Muscle layer of duodenum (tissue), 2 donors: ENCODE measurements at regions not wholly inside any gene's neighbourhood (a gene's known extent, or its start where the extent isn't known, plus 50 kb on each side); places are given as distances from the start of the nearest gene placed in this dataset.

Source experiments
- H3K27ac ChIP-seq: one replicate; pipeline ENCODE4 v1.7.0; 2013; ENCODE audit warnings: mild to moderate bottlenecking, low read length
- H3K27me3 ChIP-seq: one replicate; pipeline ENCODE4 v1.7.0; 2013; ENCODE audit warnings: low read depth, mild to moderate bottlenecking, control low read depth, low read length
- H3K36me3 ChIP-seq, 2 donors: one replicate each; pipeline ENCODE4 v1.7.0; 2013; ENCODE audit warnings: low read length in 2 of 2, control low read depth in 1 of 2, mild to moderate bottlenecking in 1 of 2; ENCODE audit not compliant: insufficient read depth in 2 of 2, control insufficient read depth in 1 of 2
- H3K4me1 ChIP-seq, 2 donors: one replicate each; pipeline ENCODE4 v1.7.0; 2013; ENCODE audit warnings: low read length in 2 of 2, mild to moderate bottlenecking in 2 of 2, control low read depth in 1 of 2, moderate library complexity in 1 of 2; ENCODE audit not compliant: insufficient read depth in 2 of 2, control insufficient read depth in 1 of 2
- H3K4me3 ChIP-seq, 2 donors: one replicate each; pipeline ENCODE4 v1.7.0; 2013; ENCODE audit warnings: low read length in 2 of 2, low read depth in 1 of 2, mild to moderate bottlenecking in 1 of 2
- H3K9me3 ChIP-seq, 2 donors: one replicate each; pipeline ENCODE4 v1.7.0; 2013; ENCODE audit warnings: low read length in 2 of 2, control low read depth in 1 of 2, mild to moderate bottlenecking in 1 of 2; ENCODE audit not compliant: control insufficient read depth in 1 of 2
- donor health status: healthy.

- Histone ChIP-seq H3K36me3 (no peaks in the 10 kb centered on the region), H3K4me3 (no peak overlapping the region), H3K4me1 (no peaks in the 10 kb centered on the region), H3K27ac (no peak overlapping the region), H3K9me3 (peaks cover 0 to 6% of the 10 kb centered on the region in 2 donors), H3K27me3 (no peaks in the 10 kb centered on the region)
These were observed 391.1 kb upstream of the SPRED2 start for GRCh38 chr2:65823511-65823910.

GRCh38 chr2:65820454-65820853 lies 388.1 kb upstream of the SPRED2 start:
- no peak overlapping the region for H3K27ac ChIP-seq
- H3K4me3 ChIP-seq = no peak overlapping the region
- H3K27me3 ChIP-seq = no peaks in the 10 kb centered on the region
- no peaks in the 10 kb centered on the region for H3K36me3 ChIP-seq
- peaks cover 0 to 6% of the 10 kb centered on the region in 2 donors for H3K9me3 ChIP-seq
- H3K4me1 ChIP-seq = no peaks in the 10 kb centered on the region

GRCh38 chr2:65819963-65820362 lies 387.6 kb upstream of the SPRED2 start:
- Histone ChIP-seq H3K4me1 (no peaks in the 10 kb centered on the region), H3K36me3 (no peaks in the 10 kb centered on the region), H3K27me3 (no peaks in the 10 kb centered on the region), H3K9me3 (peaks cover 0 to 6% of the 10 kb centered on the region in 2 donors), H3K27ac (no peak overlapping the region), H3K4me3 (no peak overlapping the region)

GRCh38 chr2:65818873-65819451 lies 386.6 kb upstream of the SPRED2 start:
- H3K36me3 ChIP-seq = no peaks in the 10 kb centered on the region
- no peak overlapping the region for H3K27ac ChIP-seq
- H3K27me3 ChIP-seq = no peaks in the 10 kb centered on the region
- H3K4me1 ChIP-seq = no peaks in the 10 kb centered on the region
- H3K9me3 ChIP-seq = peaks cover 0 to 6% of the 10 kb centered on the region in 2 donors
- no peak overlapping the region for H3K4me3 ChIP-seq

GRCh38 chr2:65813631-65814173 lies 381.3 kb upstream of the SPRED2 start:
- Histone ChIP-seq H3K4me1 (no peaks in the 10 kb centered on the region), H3K27me3 (no peaks in the 10 kb centered on the region), H3K9me3 (no peaks in the 10 kb centered on the region), H3K4me3 (no peak overlapping the region), H3K27ac (no peak overlapping the region), H3K36me3 (no peaks in the 10 kb centered on the region)

- Histone ChIP-seq H3K9me3 (peaks cover 0 to 2% of the 10 kb centered on the region in 2 donors), H3K4me1 (no peaks in the 10 kb centered on the region), H3K36me3 (no peaks in the 10 kb centered on the region), H3K4me3 (no peak overlapping the region), H3K27me3 (no peaks in the 10 kb centered on the region), H3K27ac (no peak overlapping the region)
These were observed 380.5 kb upstream of the SPRED2 start for GRCh38 chr2:65812887-65813286.

GRCh38 chr2:65807942-65808341 lies 375.5 kb upstream of the SPRED2 start:
- Histone ChIP-seq H3K4me1 (no peaks in the 10 kb centered on the region), H3K9me3 (peaks cover 0 to 5% of the 10 kb centered on the region in 2 donors), H3K27ac (no peak overlapping the region), H3K36me3 (no peaks in the 10 kb centered on the region), H3K4me3 (no peak overlapping the region), H3K27me3 (no peaks in the 10 kb centered on the region)

- H3K9me3 ChIP-seq = peaks cover 0 to 5% of the 10 kb centered on the region in 2 donors
- no peaks in the 10 kb centered on the region for H3K4me1 ChIP-seq
- H3K36me3 ChIP-seq = no peaks in the 10 kb centered on the region
- no peaks in the 10 kb centered on the region for H3K27me3 ChIP-seq
- H3K4me3 ChIP-seq = no peak overlapping the region
- H3K27ac ChIP-seq = no peak overlapping the region
These were observed 372.4 kb upstream of the SPRED2 start for GRCh38 chr2:65804777-65805176.

- no peaks in the 10 kb centered on the region for H3K36me3 ChIP-seq
- H3K9me3 ChIP-seq = no peaks in the 10 kb centered on the region
- H3K4me3 ChIP-seq = no peak overlapping the region
- no peaks in the 10 kb centered on the region for H3K27me3 ChIP-seq
- no peaks in the 10 kb centered on the region for H3K4me1 ChIP-seq
- H3K27ac ChIP-seq = no peak overlapping the region
These were observed 370.0 kb upstream of the SPRED2 start for GRCh38 chr2:65802298-65802942.

GRCh38 chr2:65800998-65801397 lies 368.6 kb upstream of the SPRED2 start:
- H3K4me3 ChIP-seq = no peak overlapping the region
- no peaks in the 10 kb centered on the region for H3K4me1 ChIP-seq
- no peaks in the 10 kb centered on the region for H3K27me3 ChIP-seq
- H3K27ac ChIP-seq = no peak overlapping the region
- no peaks in the 10 kb centered on the region for H3K9me3 ChIP-seq
- no peaks in the 10 kb centered on the region for H3K36me3 ChIP-seq

GRCh38 chr2:65799141-65799854 lies 366.9 kb upstream of the SPRED2 start:
- Histone ChIP-seq H3K27me3 (no peaks in the 10 kb centered on the region), H3K27ac (no peak overlapping the region), H3K36me3 (no peaks in the 10 kb centered on the region), H3K4me3 (no peak overlapping the region), H3K9me3 (no peaks in the 10 kb centered on the region), H3K4me1 (no peaks in the 10 kb centered on the region)
